NT2/D1 (cell line): ENCODE measurements at regions not wholly inside any gene's neighbourhood (a gene's known extent, or its start where the extent isn't known, plus 50 kb on each side); places are given as distances from the start of the nearest gene placed in this dataset.

ENCODE experiments used
- DNase-seq: peaks from one replicate; pipeline ENCODE4 v3.0.0-alpha.2; 2011; ENCODE audit warnings: low read depth, low spot score
- H3K27me3 ChIP-seq: 2 replicates; pipeline ENCODE4 v1.6.0; 2011; ENCODE audit warnings: mild to moderate bottlenecking; ENCODE audit not compliant: insufficient read length, insufficient read depth
- H3K36me3 ChIP-seq: 2 replicates; pipeline ENCODE4 v1.6.1; 2011; ENCODE audit warnings: mild to moderate bottlenecking, low read length, mixed read lengths; ENCODE audit not compliant: insufficient read depth, insufficient read length
- H3K4me1 ChIP-seq: 2 replicates; pipeline ENCODE4 v1.5.1; 2011; ENCODE audit not compliant: insufficient read depth, insufficient read length
- H3K4me3 ChIP-seq: 2 replicates; pipeline ENCODE4 v1.5.1; 2011; ENCODE audit warnings: low read depth; ENCODE audit not compliant: insufficient read length
- H3K9ac ChIP-seq: 2 replicates; pipeline ENCODE4 v1.6.0; 2011; ENCODE audit warnings: low read depth; ENCODE audit not compliant: insufficient read length
- H3K9me3 ChIP-seq: 2 replicates; pipeline ENCODE4 v1.5.1; 2011; ENCODE audit warnings: mild to moderate bottlenecking, low read length; ENCODE audit not compliant: insufficient read depth
- SUZ12 ChIP-seq: IDR thresholded peaks from 2 replicates; pipeline ENCODE4 v1.6.1; 2011; ENCODE audit not compliant: insufficient read length, insufficient read depth; ENCODE audit errors: extremely low read depth
- YY1 ChIP-seq: IDR thresholded peaks from 2 replicates; pipeline ENCODE4 v1.6.1; 2011; ENCODE audit not compliant: insufficient read length, insufficient read depth
- ZNF274 ChIP-seq: IDR thresholded peaks from 2 replicates; pipeline ENCODE4 v1.6.1; 2011; ENCODE audit warnings: mild to moderate bottlenecking, low read depth, low read length

GRCh38 chr6:123712831-123713230, 76.1 kb upstream of the TRDN start:
- Histone ChIP-seq H3K9me3 (no peaks in the 10 kb centered on the region), H3K4me1 (no peaks in the 10 kb centered on the region), H3K4me3 (no peak overlapping the region), H3K9ac (no peak overlapping the region), H3K27me3 (no peaks in the 10 kb centered on the region), H3K36me3 (no peaks in the 10 kb centered on the region)
- no peak for DNase-seq
- TF ChIP-seq YY1, result no peak
- TF ChIP-seq SUZ12, result no peak
- TF ChIP-seq ZNF274, result no peak

DNA sequence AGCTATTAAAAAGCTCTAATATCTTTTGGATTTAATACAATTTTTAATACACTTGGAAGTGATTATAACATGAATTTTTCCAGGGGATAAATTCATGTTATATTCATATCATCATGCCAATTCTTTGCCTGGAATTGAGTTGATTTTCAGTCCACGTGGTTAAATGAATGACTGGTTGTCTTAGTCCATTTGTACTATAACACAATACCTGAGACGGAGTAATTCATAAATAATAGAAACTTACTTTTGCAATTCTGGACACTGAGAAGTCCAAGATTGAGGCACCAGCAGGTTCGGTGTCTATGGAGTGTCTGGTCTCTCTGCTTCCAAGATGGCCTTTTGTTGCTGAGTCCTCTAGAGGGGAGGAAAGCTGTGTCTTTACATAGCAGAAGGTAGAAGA, 66.2 kb upstream of the TRDN start:
- Histone ChIP-seq H3K9me3 (no peaks in the 10 kb centered on the region), H3K4me3 (no peak overlapping the region), H3K4me1 (no peaks in the 10 kb centered on the region), H3K27me3 (no peaks in the 10 kb centered on the region), H3K9ac (no peak overlapping the region), H3K36me3 (no peaks in the 10 kb centered on the region)
- DNase-seq, result no peak
- TF ChIP-seq YY1 (no peak), ZNF274 (no peak)

GRCh38 chr6:123687864-123688263, 51.1 kb upstream of the TRDN start:
- TF ChIP-seq ZNF274, result no peak
- TF ChIP-seq SUZ12, result no peak
- no peak for TF ChIP-seq YY1
- no peak overlapping the region for H3K4me3 ChIP-seq
- DNase-seq, result no peak
- no peak overlapping the region for H3K9ac ChIP-seq
- no peaks in the 10 kb centered on the region for H3K4me1 ChIP-seq
- no peaks in the 10 kb centered on the region for H3K27me3 ChIP-seq
- no peaks in the 10 kb centered on the region for H3K36me3 ChIP-seq
- H3K9me3 ChIP-seq, result no peaks in the 10 kb centered on the region
